DOHH2 (cell line): ENCODE measurements at regions not wholly inside any gene's neighbourhood (a gene's known extent, or its start where the extent isn't known, plus 50 kb on each side); places are given as distances from the start of the nearest gene placed in this dataset.

ENCODE experiments used
- H3F3A ChIP-seq: fragments of 200-600 bp; sonication (generic), shearing (Covaris generic); 2 replicates; pipeline ENCODE4 v1.6.0; 2016; ENCODE audit warnings: antibody characterized with exemption, mild to moderate bottlenecking; ENCODE audit not compliant: control insufficient read depth, insufficient read depth
- H3K27ac ChIP-seq: fragments of 200-600 bp; sonication (generic); 2 replicates; pipeline ENCODE4 v1.5.1; 2014; ENCODE audit warnings: low read depth, mild to moderate bottlenecking, low read length, moderate library complexity
- H3K27me3 ChIP-seq: fragments of 200-600 bp; sonication (generic); 2 replicates; pipeline ENCODE4 v1.6.1; 2014; ENCODE audit warnings: mild to moderate bottlenecking, low read length, mixed read lengths; ENCODE audit not compliant: control insufficient read depth
- H3K36me3 ChIP-seq: fragments of 200-600 bp; sonication (generic); 2 replicates; pipeline ENCODE4 v1.6.1; 2014; ENCODE audit warnings: mild to moderate bottlenecking, low read length, moderate library complexity, mixed read lengths; ENCODE audit not compliant: control insufficient read depth
- H3K4me1 ChIP-seq: fragments of 200-600 bp; sonication (generic); 2 replicates; pipeline ENCODE4 v1.6.1; 2014; ENCODE audit warnings: mild to moderate bottlenecking, low read length, mixed read lengths; ENCODE audit not compliant: control insufficient read depth
- H3K4me2 ChIP-seq: fragments of 200-600 bp; sonication (generic); 2 replicates; pipeline ENCODE4 v1.6.0; 2014; ENCODE audit warnings: mild to moderate bottlenecking, low read length, moderate library complexity
- H3K4me3 ChIP-seq: fragments of 200-600 bp; sonication (generic); 2 replicates; pipeline ENCODE4 v1.5.1; 2014; ENCODE audit warnings: mild to moderate bottlenecking, low read length, mixed read lengths
- H3K79me2 ChIP-seq: fragments of 200-600 bp; sonication (generic); 2 replicates; pipeline ENCODE4 v1.6.1; 2014; ENCODE audit warnings: mild to moderate bottlenecking, low read length, mixed read lengths; ENCODE audit not compliant: control insufficient read depth
- H3K9me2 ChIP-seq: fragments of 200-600 bp; sonication (generic); replicated peaks from 2 replicates; pipeline ENCODE4 v1.6.1; 2014; ENCODE audit warnings: mild to moderate bottlenecking, low read length, mixed read lengths; ENCODE audit not compliant: control insufficient read depth
- H3K9me3 ChIP-seq: fragments of 200-600 bp; sonication (generic); 2 replicates; pipeline ENCODE4 v1.6.1; 2014; ENCODE audit warnings: antibody characterized with exemption, low read length, mixed read lengths; ENCODE audit not compliant: control insufficient read depth, insufficient read depth
- H4K20me1 ChIP-seq: fragments of 200-600 bp; sonication (generic); 2 replicates; pipeline ENCODE4 v1.6.0; 2014; ENCODE audit warnings: low read depth, mild to moderate bottlenecking, antibody characterized with exemption, low read length, moderate library complexity; ENCODE audit not compliant: control insufficient read depth, insufficient read depth
- CTCF ChIP-seq: fragments of 200-600 bp; sonication (generic); IDR thresholded peaks from one replicate; pipeline ENCODE4 v1.5.1; 2014; ENCODE audit warnings: antibody characterized with exemption, mild to moderate bottlenecking, low read depth, low read length; ENCODE audit not compliant: poor library complexity, severe bottlenecking
- EZH2phosphoT487 ChIP-seq: fragments of 200-600 bp; sonication (generic); IDR thresholded peaks from 2 replicates; pipeline ENCODE4 v1.6.1; 2017; ENCODE audit warnings: borderline replicate concordance, mild to moderate bottlenecking, antibody characterized with exemption, low read length, moderate library complexity, mixed read lengths

GRCh38 chr3:38968891-38969290 lies 82.9 kb downstream of the SCN11A start:
- no peaks in the 10 kb centered on the region for H4K20me1 ChIP-seq
- TF ChIP-seq EZH2phosphoT487 (no peak), CTCF (no peak)
- H3K4me1 ChIP-seq, result no peaks in the 10 kb centered on the region
- no peaks in the 10 kb centered on the region for H3K9me2 ChIP-seq
- no peaks in the 10 kb centered on the region for H3K9me3 ChIP-seq
- no peak overlapping the region for H3K4me3 ChIP-seq
- H3K27me3 ChIP-seq, result peaks cover 15% of the 10 kb centered on the region
- H3K27ac ChIP-seq, result no peak overlapping the region
- no peaks in the 10 kb centered on the region for H3F3A ChIP-seq
- H3K79me2 ChIP-seq, result no peaks in the 10 kb centered on the region
- H3K4me2 ChIP-seq, result no peak overlapping the region
- no peaks in the 10 kb centered on the region for H3K36me3 ChIP-seq

GRCh38 chr3:38968403-38968802 lies 83.3 kb downstream of the SCN11A start:
- no peaks in the 10 kb centered on the region for H3F3A ChIP-seq
- no peaks in the 10 kb centered on the region for H3K4me1 ChIP-seq
- H3K36me3 ChIP-seq, result no peaks in the 10 kb centered on the region
- peaks cover 15% of the 10 kb centered on the region for H3K27me3 ChIP-seq
- H3K27ac ChIP-seq, result no peak overlapping the region
- no peak overlapping the region for H3K4me3 ChIP-seq
- no peak for TF ChIP-seq EZH2phosphoT487
- no peak for TF ChIP-seq CTCF
- no peak overlapping the region for H3K4me2 ChIP-seq
- H4K20me1 ChIP-seq, result no peaks in the 10 kb centered on the region
- no peaks in the 10 kb centered on the region for H3K79me2 ChIP-seq
- H3K9me3 ChIP-seq, result no peaks in the 10 kb centered on the region
- no peaks in the 10 kb centered on the region for H3K9me2 ChIP-seq

GRCh38 chr3:38967693-38967989 lies 84.1 kb downstream of the SCN11A start:
- Histone ChIP-seq H3K36me3 (no peaks in the 10 kb centered on the region), H3K4me3 (no peak overlapping the region), H3K4me1 (no peaks in the 10 kb centered on the region), H3K27me3 (peaks cover 15% of the 10 kb centered on the region), H3K27ac (no peak overlapping the region), H3K9me2 (no peaks in the 10 kb centered on the region), H3K79me2 (no peaks in the 10 kb centered on the region), H3K9me3 (no peaks in the 10 kb centered on the region), H3F3A (no peaks in the 10 kb centered on the region), H4K20me1 (no peaks in the 10 kb centered on the region), H3K4me2 (no peak overlapping the region)
- no peak for TF ChIP-seq EZH2phosphoT487
- TF ChIP-seq CTCF, result no peak
